HepG2 (cell line): ENCODE measurements at regions not wholly inside any gene's neighbourhood (a gene's known extent, or its start where the extent isn't known, plus 50 kb on each side); places are given as distances from the start of the nearest gene placed in this dataset.

Experiments used
- SAFB2 ChIP-seq: sonication (generic); formaldehyde crosslinking; IDR thresholded peaks from 2 replicates; pipeline ENCODE4 v1.5.1; 2020; ENCODE audit warnings: missing genetic modification reagents, low read depth, mild to moderate bottlenecking, borderline replicate concordance
- SALL2 ChIP-seq: sonication (generic); formaldehyde crosslinking; IDR thresholded peaks from 2 replicates; pipeline ENCODE4 v1.8.1; 2023; ENCODE audit warnings: mild to moderate bottlenecking, missing genetic modification reagents, inconsistent platforms
- ZBED4 ChIP-seq: sonication (generic); formaldehyde crosslinking; IDR thresholded peaks from 2 replicates; pipeline ENCODE4 v1.4.0; 2020; ENCODE audit warnings: missing genetic modification reagents, borderline replicate concordance
- TF ChIP-seq, protein P1 (sequence below): sonication (generic); formaldehyde crosslinking; IDR thresholded peaks from 2 replicates; pipeline ENCODE4 v1.9.0; 2021; ENCODE audit warnings: mild to moderate bottlenecking, missing genetic modification reagents

- TF ChIP-seq ZBED4 (no peak), SAFB2 (CRISPR knock-in tag) (no peak), SALL2 (CRISPR knock-in tag) (no peak)
- TF ChIP-seq, protein P1, sequence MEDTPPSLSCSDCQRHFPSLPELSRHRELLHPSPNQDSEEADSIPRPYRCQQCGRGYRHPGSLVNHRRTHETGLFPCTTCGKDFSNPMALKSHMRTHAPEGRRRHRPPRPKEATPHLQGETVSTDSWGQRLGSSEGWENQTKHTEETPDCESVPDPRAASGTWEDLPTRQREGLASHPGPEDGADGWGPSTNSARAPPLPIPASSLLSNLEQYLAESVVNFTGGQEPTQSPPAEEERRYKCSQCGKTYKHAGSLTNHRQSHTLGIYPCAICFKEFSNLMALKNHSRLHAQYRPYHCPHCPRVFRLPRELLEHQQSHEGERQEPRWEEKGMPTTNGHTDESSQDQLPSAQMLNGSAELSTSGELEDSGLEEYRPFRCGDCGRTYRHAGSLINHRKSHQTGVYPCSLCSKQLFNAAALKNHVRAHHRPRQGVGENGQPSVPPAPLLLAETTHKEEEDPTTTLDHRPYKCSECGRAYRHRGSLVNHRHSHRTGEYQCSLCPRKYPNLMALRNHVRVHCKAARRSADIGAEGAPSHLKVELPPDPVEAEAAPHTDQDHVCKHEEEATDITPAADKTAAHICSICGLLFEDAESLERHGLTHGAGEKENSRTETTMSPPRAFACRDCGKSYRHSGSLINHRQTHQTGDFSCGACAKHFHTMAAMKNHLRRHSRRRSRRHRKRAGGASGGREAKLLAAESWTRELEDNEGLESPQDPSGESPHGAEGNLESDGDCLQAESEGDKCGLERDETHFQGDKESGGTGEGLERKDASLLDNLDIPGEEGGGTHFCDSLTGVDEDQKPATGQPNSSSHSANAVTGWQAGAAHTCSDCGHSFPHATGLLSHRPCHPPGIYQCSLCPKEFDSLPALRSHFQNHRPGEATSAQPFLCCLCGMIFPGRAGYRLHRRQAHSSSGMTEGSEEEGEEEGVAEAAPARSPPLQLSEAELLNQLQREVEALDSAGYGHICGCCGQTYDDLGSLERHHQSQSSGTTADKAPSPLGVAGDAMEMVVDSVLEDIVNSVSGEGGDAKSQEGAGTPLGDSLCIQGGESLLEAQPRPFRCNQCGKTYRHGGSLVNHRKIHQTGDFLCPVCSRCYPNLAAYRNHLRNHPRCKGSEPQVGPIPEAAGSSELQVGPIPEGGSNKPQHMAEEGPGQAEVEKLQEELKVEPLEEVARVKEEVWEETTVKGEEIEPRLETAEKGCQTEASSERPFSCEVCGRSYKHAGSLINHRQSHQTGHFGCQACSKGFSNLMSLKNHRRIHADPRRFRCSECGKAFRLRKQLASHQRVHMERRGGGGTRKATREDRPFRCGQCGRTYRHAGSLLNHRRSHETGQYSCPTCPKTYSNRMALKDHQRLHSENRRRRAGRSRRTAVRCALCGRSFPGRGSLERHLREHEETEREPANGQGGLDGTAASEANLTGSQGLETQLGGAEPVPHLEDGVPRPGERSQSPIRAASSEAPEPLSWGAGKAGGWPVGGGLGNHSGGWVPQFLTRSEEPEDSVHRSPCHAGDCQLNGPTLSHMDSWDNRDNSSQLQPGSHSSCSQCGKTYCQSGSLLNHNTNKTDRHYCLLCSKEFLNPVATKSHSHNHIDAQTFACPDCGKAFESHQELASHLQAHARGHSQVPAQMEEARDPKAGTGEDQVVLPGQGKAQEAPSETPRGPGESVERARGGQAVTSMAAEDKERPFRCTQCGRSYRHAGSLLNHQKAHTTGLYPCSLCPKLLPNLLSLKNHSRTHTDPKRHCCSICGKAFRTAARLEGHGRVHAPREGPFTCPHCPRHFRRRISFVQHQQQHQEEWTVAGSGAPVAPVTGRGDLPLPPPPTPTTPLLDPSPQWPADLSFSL = no peak
These were observed 251.5 kb downstream of the TUSC7 start (continued) for GRCh38 chr3:116961106-116961505.
